22Rv1 (cell line): ENCODE measurements at regions not wholly inside any gene's neighbourhood (a gene's known extent, or its start where the extent isn't known, plus 50 kb on each side); places are given as distances from the start of the nearest gene placed in this dataset.

ENCODE experiments used
- ZFX ChIP-seq: fragments of 450-650 bp; IDR thresholded peaks from 2 replicates; pipeline ENCODE4 v1.6.1; 2017; ENCODE audit warnings: antibody characterized with exemption, borderline replicate concordance
- TF ChIP-seq, protein P1 (sequence below): fragments of 450-650 bp; IDR thresholded peaks from 2 replicates; pipeline ENCODE4 v1.5.1; 2017; ENCODE audit warnings: mild to moderate bottlenecking

- TF ChIP-seq, protein P1, sequence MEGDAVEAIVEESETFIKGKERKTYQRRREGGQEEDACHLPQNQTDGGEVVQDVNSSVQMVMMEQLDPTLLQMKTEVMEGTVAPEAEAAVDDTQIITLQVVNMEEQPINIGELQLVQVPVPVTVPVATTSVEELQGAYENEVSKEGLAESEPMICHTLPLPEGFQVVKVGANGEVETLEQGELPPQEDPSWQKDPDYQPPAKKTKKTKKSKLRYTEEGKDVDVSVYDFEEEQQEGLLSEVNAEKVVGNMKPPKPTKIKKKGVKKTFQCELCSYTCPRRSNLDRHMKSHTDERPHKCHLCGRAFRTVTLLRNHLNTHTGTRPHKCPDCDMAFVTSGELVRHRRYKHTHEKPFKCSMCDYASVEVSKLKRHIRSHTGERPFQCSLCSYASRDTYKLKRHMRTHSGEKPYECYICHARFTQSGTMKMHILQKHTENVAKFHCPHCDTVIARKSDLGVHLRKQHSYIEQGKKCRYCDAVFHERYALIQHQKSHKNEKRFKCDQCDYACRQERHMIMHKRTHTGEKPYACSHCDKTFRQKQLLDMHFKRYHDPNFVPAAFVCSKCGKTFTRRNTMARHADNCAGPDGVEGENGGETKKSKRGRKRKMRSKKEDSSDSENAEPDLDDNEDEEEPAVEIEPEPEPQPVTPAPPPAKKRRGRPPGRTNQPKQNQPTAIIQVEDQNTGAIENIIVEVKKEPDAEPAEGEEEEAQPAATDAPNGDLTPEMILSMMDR = no peak
- no peak for TF ChIP-seq ZFX
These were observed 152.9 kb upstream of the NDN start for GRCh38 chr15:23839893-23840474.
